Nephron (organoid): ENCODE measurements at regions not wholly inside any gene's neighbourhood (a gene's known extent, or its start where the extent isn't known, plus 50 kb on each side); places are given as distances from the start of the nearest gene placed in this dataset.

Experiments
- H3K27ac Mint-ChIP-seq, 3 experiments: 2 replicates each; pipeline ENCODE4 v1.8.0; 2020; ENCODE audit warnings: mixed read lengths in 3 of 3, mild to moderate bottlenecking in 2 of 3, moderate library complexity in 1 of 3
- H3K27me3 Mint-ChIP-seq: 2 replicates; pipeline ENCODE4 v1.8.0; 2021; ENCODE audit warnings: low read depth, mild to moderate bottlenecking, moderate library complexity, mixed read lengths
- H3K36me3 Mint-ChIP-seq: 2 replicates; pipeline ENCODE4 v1.8.0; 2020; ENCODE audit warnings: low read depth, mixed read lengths
- H3K4me1 Mint-ChIP-seq: 2 replicates; pipeline ENCODE4 v1.8.0; 2020; ENCODE audit warnings: mixed read lengths
- H3K4me3 Mint-ChIP-seq, 3 experiments: 2 replicates each; pipeline ENCODE4 v1.8.0; 2020; ENCODE audit warnings: mild to moderate bottlenecking in 3 of 3, mixed read lengths in 3 of 3, moderate library complexity in 2 of 3
- H3K9me3 Mint-ChIP-seq: 2 replicates; pipeline ENCODE4 v1.8.0; 2020; ENCODE audit warnings: mixed read lengths
- TF ChIP-seq, protein P1 (sequence below), 3 experiments: fragments of 200-600 bp; sonication (generic); IDR thresholded peaks; one replicate each; pipeline ENCODE4 v1.5.0; 2021; ENCODE audit warnings: antibody characterized with exemption in 3 of 3; ENCODE audit not compliant: unreplicated experiment in 3 of 3

DNA sequence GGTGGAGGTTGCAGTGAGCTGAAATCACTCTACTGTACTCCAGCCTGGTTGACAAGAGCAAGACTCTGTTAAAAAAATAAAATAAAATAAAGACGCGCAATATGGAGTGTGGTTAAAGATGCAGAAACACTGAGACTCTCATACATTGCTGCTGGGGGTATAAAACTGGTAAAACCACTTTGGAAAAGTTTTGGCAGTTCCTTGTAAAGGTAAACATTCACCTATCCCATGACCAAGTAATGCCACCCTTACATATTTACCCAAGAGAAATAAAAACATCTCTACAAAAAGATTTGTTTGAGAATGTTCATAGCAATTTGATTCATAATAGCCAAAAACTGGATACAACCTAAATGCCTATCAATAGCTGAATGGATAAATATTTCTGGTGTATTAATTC is 398.5 kb downstream of the PDCD6IP start:
- Mint-ChIP-seq H3K4me3 (no peak overlapping the region), H3K36me3 (no peaks in the 10 kb centered on the region), H3K9me3 (no peaks in the 10 kb centered on the region), H3K4me1 (no peaks in the 10 kb centered on the region), H3K27me3 (no peaks in the 10 kb centered on the region), H3K27ac (no peak overlapping the region)
- TF ChIP-seq, protein P1, sequence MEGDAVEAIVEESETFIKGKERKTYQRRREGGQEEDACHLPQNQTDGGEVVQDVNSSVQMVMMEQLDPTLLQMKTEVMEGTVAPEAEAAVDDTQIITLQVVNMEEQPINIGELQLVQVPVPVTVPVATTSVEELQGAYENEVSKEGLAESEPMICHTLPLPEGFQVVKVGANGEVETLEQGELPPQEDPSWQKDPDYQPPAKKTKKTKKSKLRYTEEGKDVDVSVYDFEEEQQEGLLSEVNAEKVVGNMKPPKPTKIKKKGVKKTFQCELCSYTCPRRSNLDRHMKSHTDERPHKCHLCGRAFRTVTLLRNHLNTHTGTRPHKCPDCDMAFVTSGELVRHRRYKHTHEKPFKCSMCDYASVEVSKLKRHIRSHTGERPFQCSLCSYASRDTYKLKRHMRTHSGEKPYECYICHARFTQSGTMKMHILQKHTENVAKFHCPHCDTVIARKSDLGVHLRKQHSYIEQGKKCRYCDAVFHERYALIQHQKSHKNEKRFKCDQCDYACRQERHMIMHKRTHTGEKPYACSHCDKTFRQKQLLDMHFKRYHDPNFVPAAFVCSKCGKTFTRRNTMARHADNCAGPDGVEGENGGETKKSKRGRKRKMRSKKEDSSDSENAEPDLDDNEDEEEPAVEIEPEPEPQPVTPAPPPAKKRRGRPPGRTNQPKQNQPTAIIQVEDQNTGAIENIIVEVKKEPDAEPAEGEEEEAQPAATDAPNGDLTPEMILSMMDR (IDR thresholded peaks at IDR 0.05; ENCODE audit: unreplicated experiment in 3 of 3) = no peak

- H3K9me3 Mint-ChIP-seq = no peaks in the 10 kb centered on the region
- no peaks in the 10 kb centered on the region for H3K36me3 Mint-ChIP-seq
- TF ChIP-seq, protein P1 (IDR thresholded peaks at IDR 0.05; ENCODE audit: unreplicated experiment in 3 of 3) = no peak
- H3K4me3 Mint-ChIP-seq = no peak overlapping the region
- H3K27ac Mint-ChIP-seq = no peak overlapping the region
- H3K27me3 Mint-ChIP-seq = no peaks in the 10 kb centered on the region
- H3K4me1 Mint-ChIP-seq = peaks cover 3% of the 10 kb centered on the region
Observed at GRCh38 chr3:34198309-34198708, 399.9 kb downstream of the PDCD6IP start.

- Mint-ChIP-seq H3K4me3 (no peak overlapping the region), H3K36me3 (no peaks in the 10 kb centered on the region)
- TF ChIP-seq, protein P1 (IDR thresholded peaks at IDR 0.05; ENCODE audit: unreplicated experiment in 3 of 3) = no peak
Observed at GRCh38 chr3:34200576-34200975, 402.1 kb downstream of the PDCD6IP start.

DNA sequence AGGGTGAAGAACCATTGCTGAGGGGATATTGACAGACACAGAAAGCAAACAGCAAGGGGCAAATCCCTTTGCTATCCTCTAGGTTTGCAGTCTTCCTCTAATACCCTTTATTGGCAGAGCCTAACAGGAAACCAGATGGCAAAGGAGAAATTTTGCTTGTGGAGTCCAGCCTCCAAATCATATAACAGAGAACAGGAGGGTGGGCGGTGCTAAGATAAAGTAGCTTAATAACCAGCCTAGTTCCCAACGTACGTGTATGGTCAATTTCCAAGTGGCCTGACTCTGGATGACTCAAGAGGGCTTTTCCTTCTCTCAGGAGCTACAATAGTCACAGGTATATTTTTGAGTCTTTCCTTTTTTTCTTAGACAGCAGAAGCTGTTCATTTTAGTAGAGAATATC is 404.5 kb downstream of the PDCD6IP start:
- H3K27ac Mint-ChIP-seq = no peak overlapping the region
- no peak overlapping the region for H3K4me3 Mint-ChIP-seq
- H3K27me3 Mint-ChIP-seq = no peaks in the 10 kb centered on the region
- H3K4me1 Mint-ChIP-seq = peaks cover 11% of the 10 kb centered on the region
- H3K36me3 Mint-ChIP-seq = no peaks in the 10 kb centered on the region
- TF ChIP-seq, protein P1 (IDR thresholded peaks at IDR 0.05; ENCODE audit: unreplicated experiment in 3 of 3) = no peak
- no peaks in the 10 kb centered on the region for H3K9me3 Mint-ChIP-seq

More at GRCh38 chr3:34200576-34200975, 402.1 kb downstream of the PDCD6IP start:
- Mint-ChIP-seq H3K4me1 (peaks cover 5% of the 10 kb centered on the region), H3K27me3 (no peaks in the 10 kb centered on the region), H3K9me3 (no peaks in the 10 kb centered on the region), H3K27ac (no peak overlapping the region)

GRCh38 chr3:34203386-34203785 is 405.0 kb downstream of the PDCD6IP start:
- Mint-ChIP-seq H3K9me3 (no peaks in the 10 kb centered on the region), H3K27ac (no peak overlapping the region), H3K36me3 (no peaks in the 10 kb centered on the region), H3K4me3 (no peak overlapping the region), H3K27me3 (no peaks in the 10 kb centered on the region), H3K4me1 (peaks cover 15% of the 10 kb centered on the region)
- TF ChIP-seq, protein P1 (IDR thresholded peaks at IDR 0.05; ENCODE audit: unreplicated experiment in 3 of 3) = no peak

GRCh38 chr3:34207002-34207401 is 408.6 kb downstream of the PDCD6IP start:
- TF ChIP-seq, protein P1 (IDR thresholded peaks at IDR 0.05; ENCODE audit: unreplicated experiment in 3 of 3) = no peak
- Mint-ChIP-seq H3K9me3 (no peaks in the 10 kb centered on the region), H3K36me3 (no peaks in the 10 kb centered on the region), H3K4me1 (peaks cover 15% of the 10 kb centered on the region), H3K27ac (peak overlapping the region; percentile 14 to 79 (median 49)), H3K27me3 (peaks cover 3% of the 10 kb centered on the region), H3K4me3 (no peak overlapping the region)
